HG03571 (cell line): ENCODE measurements at regions not wholly inside any gene's neighbourhood (a gene's known extent, or its start where the extent isn't known, plus 50 kb on each side); places are given as distances from the start of the nearest gene placed in this dataset.

Experiments used
- ATAC-seq: cut with Tn5 transposase; IDR thresholded peaks from one replicate; pipeline ENCODE4 v1.9.1; 2021; ENCODE audit not compliant: unreplicated experiment

GRCh38 chr2:217629347-217629746 is 373.4 kb downstream of the TNS1 start:
- ATAC-seq: no peak

- no peak for ATAC-seq
Measured at GRCh38 chr2:217628061-217628460, 374.7 kb downstream of the TNS1 start.

- no peak for ATAC-seq
Measured at GRCh38 chr2:217626926-217627325, 375.9 kb downstream of the TNS1 start.

- no peak for ATAC-seq
Measured at GRCh38 chr2:217625557-217626169, 377.1 kb downstream of the TNS1 start.

- no peak for ATAC-seq
Measured at GRCh38 chr2:217623281-217623912, 379.4 kb downstream of the TNS1 start.

- no peak for ATAC-seq
Measured at GRCh38 chr2:217622205-217623060, 380.4 kb downstream of the TNS1 start.

- no peak for ATAC-seq
Measured at GRCh38 chr2:217621391-217621801, 381.4 kb downstream of the TNS1 start.

- no peak for ATAC-seq
Measured at GRCh38 chr2:217618744-217619143, 384.1 kb downstream of the TNS1 start.

GRCh38 chr2:217617616-217618022 is 385.2 kb downstream of the TNS1 start:
- no peak for ATAC-seq

GRCh38 chr2:217616936-217617335 is 385.9 kb downstream of the TNS1 start:
- no peak for ATAC-seq

GRCh38 chr2:217615171-217615570 is 387.6 kb downstream of the TNS1 start:
- ATAC-seq: no peak

- ATAC-seq: no peak
Measured at GRCh38 chr2:217614498-217614897, 388.3 kb downstream of the TNS1 start.

- ATAC-seq: no peak
Measured at GRCh38 chr2:217614096-217614495, 388.7 kb downstream of the TNS1 start.

GRCh38 chr2:217612920-217613319 is 389.9 kb downstream of the TNS1 start:
- ATAC-seq: no peak

- no peak for ATAC-seq
Measured at GRCh38 chr2:217612211-217612610, 390.6 kb downstream of the TNS1 start.

- no peak for ATAC-seq
Measured at GRCh38 chr2:217611626-217612127, 391.1 kb downstream of the TNS1 start.

- ATAC-seq: no peak
Measured at GRCh38 chr2:217611056-217611455, 391.7 kb downstream of the TNS1 start.

- no peak for ATAC-seq
Measured at GRCh38 chr2:217610401-217610814, 392.4 kb downstream of the TNS1 start.

GRCh38 chr2:217609952-217610351 is 392.8 kb downstream of the TNS1 start:
- ATAC-seq: no peak

- no peak for ATAC-seq
Measured at GRCh38 chr2:217606296-217606695, 396.5 kb downstream of the TNS1 start.

GRCh38 chr2:217604527-217605194 is 398.1 kb downstream of the TNS1 start:
- ATAC-seq: no peak
